ENCODE measurements at regions not wholly inside any gene's neighbourhood (a gene's known extent, or its start where the extent isn't known, plus 50 kb on each side); places are given as distances from the start of the nearest gene placed in this dataset.

DNA sequence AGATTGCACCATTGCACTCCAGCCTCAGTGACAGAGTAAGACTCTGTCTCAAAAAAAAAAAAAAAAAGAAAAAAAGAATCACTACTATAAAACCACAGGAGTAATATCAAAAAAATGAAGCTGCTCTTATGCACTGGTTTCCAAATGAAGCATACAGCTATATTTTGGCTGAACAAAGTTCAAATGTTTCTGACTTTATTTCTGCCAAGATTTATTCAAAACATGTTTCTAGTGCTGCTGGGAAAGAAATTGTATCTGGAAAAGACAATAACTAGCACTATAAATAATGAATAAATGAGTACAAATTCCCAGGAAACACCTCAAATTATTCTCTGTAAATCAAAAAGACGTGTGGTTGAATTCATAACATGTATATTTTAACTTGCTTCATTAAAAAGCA is 102.5 kb upstream of the MME start:
- H3K27me3 Mint-ChIP-seq (ENCODE audit: low read depth), result no peaks in the 10 kb centered on the region
- H3K9me3 Mint-ChIP-seq (ENCODE audit: low read depth), result no peaks in the 10 kb centered on the region
- no peak overlapping the region for H3K27ac Mint-ChIP-seq (ENCODE audit: unreplicated experiment)
- TF ChIP-seq, protein P1, sequence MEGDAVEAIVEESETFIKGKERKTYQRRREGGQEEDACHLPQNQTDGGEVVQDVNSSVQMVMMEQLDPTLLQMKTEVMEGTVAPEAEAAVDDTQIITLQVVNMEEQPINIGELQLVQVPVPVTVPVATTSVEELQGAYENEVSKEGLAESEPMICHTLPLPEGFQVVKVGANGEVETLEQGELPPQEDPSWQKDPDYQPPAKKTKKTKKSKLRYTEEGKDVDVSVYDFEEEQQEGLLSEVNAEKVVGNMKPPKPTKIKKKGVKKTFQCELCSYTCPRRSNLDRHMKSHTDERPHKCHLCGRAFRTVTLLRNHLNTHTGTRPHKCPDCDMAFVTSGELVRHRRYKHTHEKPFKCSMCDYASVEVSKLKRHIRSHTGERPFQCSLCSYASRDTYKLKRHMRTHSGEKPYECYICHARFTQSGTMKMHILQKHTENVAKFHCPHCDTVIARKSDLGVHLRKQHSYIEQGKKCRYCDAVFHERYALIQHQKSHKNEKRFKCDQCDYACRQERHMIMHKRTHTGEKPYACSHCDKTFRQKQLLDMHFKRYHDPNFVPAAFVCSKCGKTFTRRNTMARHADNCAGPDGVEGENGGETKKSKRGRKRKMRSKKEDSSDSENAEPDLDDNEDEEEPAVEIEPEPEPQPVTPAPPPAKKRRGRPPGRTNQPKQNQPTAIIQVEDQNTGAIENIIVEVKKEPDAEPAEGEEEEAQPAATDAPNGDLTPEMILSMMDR (IDR thresholded peaks at IDR 0.05), result no peak
- peaks cover 5% of the 10 kb centered on the region for H3K4me1 Mint-ChIP-seq (ENCODE audit: low read depth)
- DNase-seq (ENCODE audit: low spot score), result no peak
- H3K36me3 Mint-ChIP-seq (ENCODE audit: low read depth), result no peaks in the 10 kb centered on the region
- no peak overlapping the region for H3K4me3 Mint-ChIP-seq (ENCODE audit: unreplicated experiment)

DNA sequence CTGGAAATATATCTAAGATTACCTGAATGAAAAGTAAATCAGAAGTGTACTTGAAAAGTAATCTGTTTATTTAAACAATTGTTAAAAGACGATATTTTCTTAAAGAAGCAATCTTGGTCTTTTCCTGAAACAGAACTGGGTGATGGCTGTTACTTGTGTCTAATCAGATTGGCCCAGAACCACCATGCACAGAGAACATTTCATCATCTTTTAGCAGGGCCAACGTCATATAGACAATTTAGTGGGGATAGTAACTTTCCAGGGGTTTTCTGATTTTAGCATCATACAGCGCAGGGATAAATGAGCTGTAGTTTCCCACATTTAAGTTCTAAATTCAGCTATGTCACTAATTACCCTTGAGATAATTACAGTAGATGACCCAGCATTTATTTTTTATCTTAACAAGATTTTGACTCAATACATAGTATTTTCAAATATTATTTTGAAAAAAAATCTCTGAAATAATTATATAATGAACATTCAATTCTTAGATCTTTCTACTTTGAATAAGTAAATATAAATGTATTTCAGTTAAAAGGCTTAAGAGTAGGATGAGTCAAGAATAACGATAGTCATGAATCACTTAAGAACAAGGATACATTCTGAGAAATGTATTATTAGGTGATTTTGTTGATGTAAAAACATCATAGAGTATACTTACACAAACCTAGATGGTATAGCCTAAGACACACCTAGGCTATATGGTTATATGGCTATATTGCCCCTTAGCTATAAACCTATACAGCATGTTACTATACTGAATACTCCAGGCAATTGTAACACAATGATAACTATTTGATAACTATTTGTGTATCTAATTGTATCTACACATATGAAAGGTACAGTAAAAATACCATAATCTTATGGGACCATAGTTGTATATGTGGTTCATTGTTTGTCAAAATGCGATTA is 103.8 kb upstream of the MME start:
- Mint-ChIP-seq H3K9me3 (ENCODE audit: low read depth) (no peaks in the 10 kb centered on the region), H3K4me1 (ENCODE audit: low read depth) (peaks cover 5% of the 10 kb centered on the region)
- TF ChIP-seq, protein P1 (IDR thresholded peaks at IDR 0.05), result no peak

DNA sequence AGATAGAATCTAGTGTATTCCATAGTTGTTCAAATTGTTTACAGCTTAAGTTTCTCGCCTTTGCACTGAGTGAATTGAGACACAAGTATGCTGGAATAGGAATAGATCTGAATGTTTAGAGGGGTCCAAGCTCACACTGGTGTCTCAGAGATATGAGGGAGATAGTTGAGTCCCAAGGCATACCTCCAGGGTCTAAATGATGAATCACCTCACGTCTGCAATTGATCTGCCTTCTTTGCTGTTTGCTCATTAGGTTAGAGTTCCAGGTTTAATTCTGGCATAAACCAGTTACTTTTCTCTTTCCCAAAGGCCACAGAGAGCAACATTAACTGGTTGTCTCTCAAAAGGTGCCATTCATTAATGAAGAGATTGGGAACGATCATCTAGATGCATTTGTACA is 106.3 kb upstream of the MME start:
- peaks cover 5% of the 10 kb centered on the region for H3K4me1 Mint-ChIP-seq (ENCODE audit: low read depth)
- H3K27ac Mint-ChIP-seq (ENCODE audit: unreplicated experiment), result no peak overlapping the region
- no peak overlapping the region for H3K4me3 Mint-ChIP-seq (ENCODE audit: unreplicated experiment)
- no peaks in the 10 kb centered on the region for H3K9me3 Mint-ChIP-seq (ENCODE audit: low read depth)
- TF ChIP-seq, protein P1 (IDR thresholded peaks at IDR 0.05), result no peak
- H3K27me3 Mint-ChIP-seq (ENCODE audit: low read depth), result no peaks in the 10 kb centered on the region
- no peaks in the 10 kb centered on the region for H3K36me3 Mint-ChIP-seq (ENCODE audit: low read depth)
- DNase-seq (ENCODE audit: low spot score), result no peak

More for the DNA sequence above, 103.8 kb upstream of the MME start:
- H3K4me3 Mint-ChIP-seq (ENCODE audit: unreplicated experiment), result no peak overlapping the region
- H3K36me3 Mint-ChIP-seq (ENCODE audit: low read depth), result no peaks in the 10 kb centered on the region
- H3K27me3 Mint-ChIP-seq (ENCODE audit: low read depth), result no peaks in the 10 kb centered on the region
- no peak for DNase-seq (ENCODE audit: low spot score)
- H3K27ac Mint-ChIP-seq (ENCODE audit: unreplicated experiment), result no peak overlapping the region

DNA sequence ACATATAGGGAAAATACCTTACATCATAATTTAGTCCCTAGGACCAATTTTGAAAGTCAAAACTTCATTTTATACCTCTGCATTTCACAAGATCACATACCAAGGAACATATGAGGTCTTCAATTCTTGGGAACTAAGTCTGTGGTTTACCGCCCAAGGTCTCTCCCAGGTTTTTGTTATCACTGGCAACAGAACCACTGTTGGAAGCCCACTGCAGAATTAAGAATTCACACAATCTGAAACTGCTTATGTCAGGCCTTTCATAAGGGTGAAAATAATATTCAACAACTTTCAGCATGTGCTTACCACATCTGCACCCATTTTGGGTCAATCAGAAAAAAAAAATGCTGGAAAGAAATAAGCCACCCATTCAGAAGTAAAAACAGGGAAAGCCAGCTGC is 107.2 kb upstream of the MME start:
- Mint-ChIP-seq H3K4me1 (ENCODE audit: low read depth) (peaks cover 5% of the 10 kb centered on the region), H3K36me3 (ENCODE audit: low read depth) (no peaks in the 10 kb centered on the region), H3K9me3 (ENCODE audit: low read depth) (no peaks in the 10 kb centered on the region), H3K27ac (ENCODE audit: unreplicated experiment) (no peak overlapping the region), H3K27me3 (ENCODE audit: low read depth) (no peaks in the 10 kb centered on the region), H3K4me3 (ENCODE audit: unreplicated experiment) (no peak overlapping the region)
- TF ChIP-seq, protein P1 (IDR thresholded peaks at IDR 0.05), result no peak
- no peak for DNase-seq (ENCODE audit: low spot score)

DNA sequence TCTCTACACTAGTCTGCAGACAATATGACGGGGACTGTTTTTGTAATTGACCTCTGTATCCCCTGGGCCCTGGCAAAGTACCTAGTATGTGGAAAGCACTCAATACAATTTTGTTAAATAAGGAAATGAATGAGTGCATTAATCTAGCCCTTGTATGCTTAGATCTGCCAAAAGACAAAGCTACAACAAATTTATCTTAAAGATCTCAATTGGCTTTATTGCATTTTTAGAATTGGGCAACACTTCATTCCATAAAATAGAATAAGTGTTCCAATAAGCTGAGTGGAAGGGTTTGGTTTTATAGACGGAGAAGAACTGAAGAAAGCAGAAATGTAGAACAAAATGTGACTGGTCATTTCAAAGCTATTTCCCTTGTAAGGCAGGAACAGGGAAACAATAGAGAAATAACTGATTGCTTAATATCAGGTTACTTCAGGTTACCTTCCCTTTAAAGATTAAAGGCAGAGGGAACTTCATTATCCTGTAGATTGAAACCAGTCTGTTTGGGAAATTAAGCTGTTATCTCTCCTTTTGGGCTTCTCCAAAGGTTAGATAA is 108.3 kb upstream of the MME start:
- Mint-ChIP-seq H3K4me3 (ENCODE audit: unreplicated experiment) (no peak overlapping the region), H3K36me3 (ENCODE audit: low read depth) (no peaks in the 10 kb centered on the region), H3K27ac (ENCODE audit: unreplicated experiment) (no peak overlapping the region), H3K4me1 (ENCODE audit: low read depth) (peaks cover 5% of the 10 kb centered on the region), H3K9me3 (ENCODE audit: low read depth) (no peaks in the 10 kb centered on the region), H3K27me3 (ENCODE audit: low read depth) (no peaks in the 10 kb centered on the region)
- no peak for DNase-seq (ENCODE audit: low spot score)
- TF ChIP-seq, protein P1 (IDR thresholded peaks at IDR 0.05), result no peak
